H1 (cell line): ENCODE measurements at regions not wholly inside any gene's neighbourhood (a gene's known extent, or its start where the extent isn't known, plus 50 kb on each side); places are given as distances from the start of the nearest gene placed in this dataset.

Source experiments
- CHD7 ChIP-seq: fragments of 300-600 bp; sonication (generic); IDR thresholded peaks from 2 replicates; pipeline ENCODE4 v1.7.1; 2012; ENCODE audit warnings: low read length, moderate library complexity, mild to moderate bottlenecking, inconsistent platforms; ENCODE audit not compliant: insufficient replicate concordance

- TF ChIP-seq CHD7 = no peak
Measured at GRCh38 chr1:73040811-73041210, 758.5 kb upstream of the NEGR1 start (continued).
